T-helper 2 cell treated with Interferon-gamma antibody and Interleukin-4, amounts not matched to agents 100 ng/mL and 5 ng/mL, for 36 hours (primary cell): ENCODE measurements at regions not wholly inside any gene's neighbourhood (a gene's known extent, or its start where the extent isn't known, plus 50 kb on each side); places are given as distances from the start of the nearest gene placed in this dataset.

Experiments
- intact Hi-C: fragments of 100-400 bp; cut with micrococcal nuclease; formaldehyde crosslinking; loops from one replicate; pipeline ENCODE4 v1.15.1; 2023

- intact Hi-C loops, result loop anchor here (5.0 to 10.0 kb wide), 5 partner anchors 58 to 1530 kb away; partner anchors contain the start of genes COX7C and MEF2C
Measured at GRCh38 chr5:88144219-88145001, 124.2 kb downstream of the TMEM161B start.

GRCh38 chr5:88143693-88144218 is 124.9 kb downstream of the TMEM161B start:
- intact Hi-C loops, result loop anchor here (5.0 to 10.0 kb wide), 5 partner anchors 59 to 1529 kb away; partner anchors contain the start of genes COX7C and MEF2C

DNA sequence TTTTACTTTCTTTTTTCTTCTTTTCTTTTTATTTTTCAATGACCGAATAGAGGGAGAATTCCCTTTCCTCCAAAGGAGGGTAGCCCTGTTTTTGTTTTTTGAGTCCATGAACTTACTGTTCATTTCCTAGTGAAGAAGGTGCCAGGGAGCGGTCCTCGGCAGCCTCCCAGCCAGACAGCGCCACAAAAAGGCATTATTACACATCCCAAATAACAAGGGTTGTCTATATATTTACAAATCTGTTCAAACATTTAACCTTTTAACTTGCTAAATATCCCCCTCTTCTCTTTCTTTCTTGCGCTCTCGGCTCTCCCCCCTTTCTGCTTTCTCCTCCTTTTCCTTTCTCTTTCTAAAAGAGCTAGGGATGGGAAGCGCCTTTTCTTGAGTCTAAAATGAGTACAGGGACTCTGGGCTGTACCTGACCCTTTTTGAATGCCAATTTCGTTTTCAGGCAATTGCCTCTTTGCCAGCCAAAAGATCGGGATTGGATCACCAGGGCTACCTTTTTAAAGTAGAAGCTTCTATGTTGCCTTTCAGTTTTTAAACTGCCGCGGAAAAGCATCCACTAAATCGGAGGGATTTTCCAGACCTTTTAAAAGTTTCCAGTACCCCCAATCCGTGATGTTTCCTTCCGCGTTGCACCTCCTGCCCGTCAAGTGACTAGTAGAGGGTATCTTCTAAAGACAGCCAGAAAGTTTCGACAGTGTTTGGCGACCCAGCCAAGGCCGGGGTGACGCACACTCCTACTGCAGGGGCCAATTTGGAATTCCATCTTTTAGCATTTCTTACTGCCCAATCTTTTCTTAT is 125.6 kb downstream of the TMEM161B start:
- intact Hi-C loops, result loop anchor here (5.0 to 10.0 kb wide), 5 partner anchors 59 to 1528 kb away; partner anchors contain the start of genes COX7C and MEF2C

DNA sequence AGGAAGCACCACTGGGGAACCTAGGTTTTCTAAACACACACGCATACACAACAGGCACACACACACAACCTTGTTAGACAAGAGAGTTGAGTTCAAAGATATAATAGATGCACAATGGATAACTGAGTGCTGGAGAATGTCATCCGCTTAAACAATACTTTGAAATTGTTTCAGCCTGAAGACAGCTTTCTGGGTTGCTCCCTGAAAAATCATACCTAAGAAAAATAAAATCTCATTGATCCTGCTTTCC is 126.1 kb downstream of the TMEM161B start:
- intact Hi-C loops, result loop anchor here (5.0 to 10.0 kb wide), 5 partner anchors 60 to 1528 kb away; partner anchors contain the start of genes COX7C and MEF2C

DNA sequence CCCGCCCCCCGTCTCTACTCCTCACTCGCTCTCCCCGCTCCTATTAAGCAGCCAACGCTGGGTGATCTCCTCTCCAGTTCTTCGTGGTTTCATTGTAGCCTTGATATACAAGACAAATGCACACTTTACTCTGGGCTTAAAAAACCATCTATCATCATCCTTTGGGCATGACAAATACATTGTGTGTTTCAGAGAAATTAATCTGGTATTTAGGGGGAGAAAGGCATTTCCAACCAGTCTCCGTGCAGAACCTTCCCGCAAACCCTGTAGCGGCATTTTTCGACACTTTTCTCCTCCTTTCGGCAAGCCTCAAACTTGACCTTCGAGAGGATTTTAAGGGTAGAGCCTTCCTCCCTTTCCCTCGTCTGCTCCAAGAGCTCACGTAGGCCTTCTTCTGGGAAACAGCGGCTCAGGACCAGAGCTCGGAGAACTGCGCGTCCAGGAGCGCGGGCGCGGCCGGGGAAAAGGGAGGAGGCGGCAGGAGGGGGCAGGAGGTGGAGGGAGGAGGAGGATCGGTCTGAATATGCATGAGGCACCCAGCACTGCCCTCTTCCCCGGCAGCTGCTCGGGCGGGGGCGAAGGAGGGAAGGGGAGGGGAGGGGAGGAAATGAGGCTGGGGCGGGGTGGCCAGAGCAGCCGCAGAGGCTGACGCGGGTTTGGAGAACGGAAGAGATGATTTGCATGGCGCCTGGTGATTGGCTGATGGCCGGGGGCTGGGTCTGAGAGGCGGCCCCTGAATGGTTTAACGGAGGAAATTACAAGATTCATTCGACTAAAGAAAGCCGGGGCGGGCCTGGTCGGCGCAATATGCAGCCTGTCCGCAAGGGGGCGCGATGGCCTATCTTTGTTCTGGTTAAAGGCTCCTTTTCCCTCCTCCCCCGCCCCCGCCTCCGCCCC is 127.5 kb downstream of the TMEM161B start:
- intact Hi-C loops, result loop anchor here (1.0 to 10.0 kb wide), 11 partner anchors 61 to 1526 kb away; partner anchors contain the start of genes COX7C, MEF2C and TMEM161B

GRCh38 chr5:88140396-88140855 is 128.2 kb downstream of the TMEM161B start:
- intact Hi-C loops, result loop anchor here (2.0 to 10.0 kb wide), 8 partner anchors 62 to 1526 kb away; partner anchors contain the start of genes COX7C and MEF2C

DNA sequence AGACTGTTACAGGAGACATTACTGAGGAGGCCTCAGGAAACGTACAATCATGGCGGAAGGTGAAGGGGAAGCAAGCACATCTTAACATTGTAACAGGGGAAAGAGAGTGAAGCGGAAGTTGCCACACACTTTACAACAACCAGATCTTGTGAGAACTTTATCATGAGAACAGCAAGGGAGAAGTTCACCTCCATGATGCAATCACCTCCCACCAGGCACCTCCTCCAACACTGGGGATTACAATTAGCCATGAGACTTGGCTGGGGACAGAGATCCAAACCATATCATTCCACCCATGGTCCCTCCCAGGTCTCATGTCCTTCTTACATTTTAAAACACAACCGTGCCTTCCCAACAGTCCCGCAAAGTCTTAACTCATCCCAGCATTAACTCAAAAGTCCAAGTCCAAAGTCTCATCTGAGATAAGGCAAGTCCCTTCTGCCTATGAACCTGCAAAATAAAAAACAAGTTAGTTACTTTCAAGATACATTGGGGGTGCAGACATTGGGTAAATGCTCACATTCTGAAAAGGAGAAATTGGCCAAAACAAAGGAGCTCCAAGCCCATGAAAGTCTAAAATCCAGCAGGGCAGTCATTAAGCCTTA is 138.3 kb downstream of the TMEM161B start:
- intact Hi-C loops, result no loop called here

GRCh38 chr5:88128813-88129212 is 139.8 kb downstream of the TMEM161B start:
- intact Hi-C loops, result no loop called here

GRCh38 chr5:88119535-88120125 is 149.0 kb downstream of the TMEM161B start:
- intact Hi-C loops, result no loop called here

DNA sequence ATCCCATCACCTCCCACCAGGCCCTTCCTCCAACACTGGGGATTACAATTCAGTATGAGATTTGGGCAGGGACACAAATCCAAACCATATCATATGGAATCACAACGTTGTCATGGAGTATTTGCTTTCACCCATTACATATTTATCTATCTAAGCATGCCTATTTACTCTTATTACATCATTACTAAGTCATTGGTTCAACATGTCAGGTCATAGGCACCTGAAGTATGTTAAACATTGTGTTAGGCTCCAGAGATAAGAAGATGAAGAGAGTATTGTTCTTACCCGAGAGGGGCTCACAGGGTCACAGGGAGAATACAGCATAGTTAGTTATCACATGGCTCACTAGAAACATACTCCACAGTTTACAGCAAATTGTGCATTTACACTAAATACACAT is 150.5 kb downstream of the TMEM161B start:
- intact Hi-C loops, result no loop called here

DNA sequence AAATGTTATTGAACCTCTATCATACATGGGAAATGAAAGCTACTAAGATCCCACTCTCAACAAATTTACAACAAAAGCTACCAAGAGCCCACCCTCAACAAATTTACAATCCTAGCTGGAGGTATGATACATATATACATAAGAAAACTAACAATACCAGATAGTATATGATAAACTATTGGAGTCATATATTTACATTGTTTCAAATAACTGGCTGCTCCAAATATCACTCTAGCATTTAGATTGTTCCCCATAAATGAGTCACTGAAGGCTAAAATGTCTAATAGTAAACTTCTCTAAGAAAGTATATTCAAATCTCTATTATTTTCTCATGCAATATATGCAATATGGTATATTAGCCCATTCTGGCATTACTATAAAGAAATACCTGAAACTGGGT is 151.1 kb downstream of the TMEM161B start:
- intact Hi-C loops, result no loop called here

DNA sequence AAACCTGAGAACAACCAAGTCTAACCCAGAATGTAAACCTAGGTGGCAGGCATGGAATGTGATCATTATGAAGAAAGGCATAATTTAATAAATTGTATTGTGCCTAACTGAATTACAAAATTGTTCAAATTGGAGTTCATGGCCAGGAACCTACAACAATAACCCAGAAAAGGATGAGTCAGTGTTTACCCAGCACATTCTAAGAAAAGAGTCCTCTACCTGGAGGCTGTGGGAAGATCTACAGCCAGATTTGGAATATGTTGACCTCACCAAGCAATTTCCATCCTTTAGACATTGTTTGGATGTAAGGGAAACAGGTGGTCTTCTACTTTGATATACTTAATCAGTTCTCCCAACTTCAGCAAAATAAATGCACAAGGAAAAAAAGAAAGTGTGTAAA is 152.2 kb downstream of the TMEM161B start:
- intact Hi-C loops, result no loop called here

DNA sequence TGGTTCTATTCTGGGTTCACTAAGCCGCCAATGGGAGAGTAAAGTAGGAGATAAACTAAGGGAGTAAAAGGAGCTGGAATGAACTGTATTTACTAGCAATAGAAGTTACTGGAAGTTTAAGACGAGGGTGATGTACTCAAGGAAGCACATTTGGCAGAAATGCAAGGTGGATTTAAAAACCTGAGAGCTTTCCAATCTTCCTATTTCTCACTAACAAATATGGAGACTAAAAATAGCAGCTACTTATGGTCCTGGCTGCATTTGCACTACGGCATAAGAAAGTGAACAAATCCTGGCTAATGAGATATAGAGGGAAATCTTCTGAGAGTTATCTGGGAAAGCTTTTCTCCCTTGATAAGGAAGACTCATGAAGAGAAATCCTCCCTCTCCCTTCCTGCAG is 153.4 kb downstream of the TMEM161B start:
- intact Hi-C loops, result no loop called here

DNA sequence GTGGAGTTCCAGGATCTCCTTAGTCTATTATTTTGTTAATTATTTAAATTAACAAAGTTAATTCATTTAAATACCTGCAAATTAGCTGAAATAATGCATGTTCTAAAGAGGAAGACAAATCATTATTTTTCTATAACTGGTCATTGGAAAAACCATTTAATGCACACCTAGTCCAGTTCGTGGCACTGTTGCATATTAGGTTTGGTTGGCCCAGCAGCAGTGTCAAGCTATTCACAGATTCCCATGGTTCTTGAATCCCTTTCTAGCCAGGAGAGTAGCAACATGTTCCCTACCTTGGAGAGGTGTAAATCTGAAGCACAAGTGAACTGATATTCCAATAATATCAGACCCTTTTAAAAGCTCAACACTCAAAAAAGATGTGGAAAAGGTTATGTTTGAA is 155.2 kb downstream of the TMEM161B start:
- intact Hi-C loops, result no loop called here

GRCh38 chr5:88109818-88110217 is 158.8 kb downstream of the TMEM161B start:
- intact Hi-C loops, result no loop called here

- intact Hi-C loops, result no loop called here
Measured at GRCh38 chr5:88108490-88109279, 160.0 kb downstream of the TMEM161B start.

- intact Hi-C loops, result no loop called here
Measured at GRCh38 chr5:88094906-88095496, 173.6 kb downstream of the TMEM161B start.

GRCh38 chr5:88094403-88094802 is 174.2 kb downstream of the TMEM161B start:
- intact Hi-C loops, result no loop called here

DNA sequence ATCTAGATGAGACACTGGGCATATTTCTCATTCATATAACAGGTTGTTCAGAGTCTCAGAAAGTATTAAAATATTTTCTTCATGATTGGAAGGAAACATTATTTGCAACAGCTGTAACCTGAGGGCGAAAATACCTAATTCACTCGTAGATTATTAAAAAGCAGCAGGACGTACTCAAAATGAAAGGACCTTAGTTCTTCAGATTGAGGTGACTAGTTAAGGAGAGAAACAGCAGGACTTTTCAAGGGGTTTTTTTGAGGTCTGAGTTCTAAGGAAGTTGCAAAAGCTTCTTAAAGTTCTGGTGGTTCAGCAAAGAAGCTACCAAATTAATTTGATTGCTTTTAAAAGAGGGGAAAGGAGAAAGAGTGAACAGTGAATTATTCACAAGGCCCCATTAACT is 174.9 kb downstream of the TMEM161B start:
- intact Hi-C loops, result no loop called here
